RWPE1 (cell line): ENCODE measurements at regions not wholly inside any gene's neighbourhood (a gene's known extent, or its start where the extent isn't known, plus 50 kb on each side); places are given as distances from the start of the nearest gene placed in this dataset.
A peak's percentile ranks its signal among the peaks of the same experiment; 100 is the strongest.
"Not testable (repeated sequence)": the region's sequence is repeated elsewhere in the genome, so short reads cannot be mapped to it uniquely, and the experiment has no call there.

Experiments used
- CTCF ChIA-PET: fragments of 350-600 bp; sonication (Branson Sonifier 250); formaldehyde crosslinking; extraction: SDS; loops from one replicate; lab custom pipeline; 2021; lab: Yijun Ruan, JAX
- POLR2A ChIA-PET: fragments of 400-600 bp; formaldehyde crosslinking; extraction: SDS; loops from one replicate; lab custom pipeline; 2020; ENCODE audit warnings: antibody characterized with exemption; ENCODE audit not compliant: low non-redundant PET; lab: Yijun Ruan, JAX
- DNase-seq: peaks from one replicate; pipeline ENCODE4 v3.0.0; 2012; ENCODE audit warnings: low spot score
- H3K27ac ChIP-seq: fragments of 450-650 bp; 2 replicates; pipeline ENCODE4 v1.5.1; 2017
- CTCF ChIP-seq: fragments of 450-650 bp; conservative IDR thresholded peaks from 2 replicates; pipeline ENCODE4 v1.5.1; 2017; ENCODE audit warnings: low read depth, mild to moderate bottlenecking

DNA sequence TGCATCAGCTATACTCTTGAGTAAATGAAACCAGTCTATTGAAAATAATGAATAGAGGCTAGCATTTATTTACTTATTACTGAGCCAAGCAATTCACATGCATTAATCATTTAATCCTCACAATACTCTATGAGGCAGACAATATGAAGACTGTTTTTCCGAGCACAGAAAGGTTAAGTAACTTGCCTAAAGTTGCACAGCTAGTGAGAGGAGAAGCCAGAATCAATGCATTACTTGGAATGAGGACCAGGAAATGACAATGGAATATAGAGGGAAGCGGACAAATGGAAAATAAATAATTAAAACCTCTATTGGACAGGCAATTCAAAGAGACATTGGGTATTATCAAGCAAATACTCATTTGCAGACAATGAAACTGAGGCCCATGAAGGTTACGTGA, 207.6 kb upstream of the PRKCQ start:
- CTCF ChIA-PET = no interaction called here
- TF ChIP-seq CTCF = no peak
- POLR2A ChIA-PET = no interaction called here
- DNase-seq = no peak
- H3K27ac ChIP-seq = no peak overlapping the region

- H3K27ac ChIP-seq = no peak overlapping the region
- ChIA-PET CTCF (interaction anchor here (0.5 to 1.5 kb wide), 4 partner anchors 16 to 1255 kb away, joined by 3 to 5 read pairs (median 4); no protein-coding TSS in a partner anchor), POLR2A (no interaction called here)
- no peak for TF ChIP-seq CTCF
- no peak for DNase-seq
Measured at GRCh38 chr10:6787091-6787490, 207.0 kb upstream of the PRKCQ start.

GRCh38 chr10:6786579-6787031, 206.5 kb upstream of the PRKCQ start:
- ChIA-PET POLR2A (no interaction called here), CTCF (interaction anchor here (0.5 to 1.5 kb wide), 5 partner anchors 16 to 1256 kb away, joined by 3 to 5 read pairs (median 4); no protein-coding TSS in a partner anchor)
- no peak overlapping the region for H3K27ac ChIP-seq
- TF ChIP-seq CTCF = no peak; the same call in 1 of the 2 replicates
- peak; percentile 35 for DNase-seq

DNA sequence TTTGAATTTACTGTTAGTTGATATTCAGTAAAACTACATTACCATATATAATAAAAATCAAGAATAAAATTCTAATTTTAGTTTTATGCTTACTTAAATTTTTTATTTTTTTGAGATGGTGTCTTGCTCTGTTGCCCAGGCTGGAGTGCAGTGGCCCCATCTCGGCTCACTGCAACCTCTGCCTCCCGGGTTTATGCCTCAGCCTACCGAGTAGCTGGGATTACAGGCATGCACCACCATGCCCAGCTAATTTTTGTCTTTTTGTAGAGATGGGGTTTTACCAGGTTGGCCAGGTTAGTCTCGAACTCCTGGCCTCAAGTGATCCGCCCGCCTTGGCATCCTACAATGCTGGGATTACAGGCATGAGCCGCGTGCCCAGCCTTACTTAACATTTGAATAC, 204.4 kb upstream of the PRKCQ start:
- DNase-seq, POLR2A ChIA-PET: not testable (repeated sequence)
- CTCF ChIA-PET = interaction anchor here (0.6 to 0.8 kb wide), 2 partner anchors 60 to 213 kb away, joined by 4 read pairs; no protein-coding TSS in a partner anchor
- peak overlapping the region; percentile 20; the same call in 1 of the 2 replicates for H3K27ac ChIP-seq

GRCh38 chr10:6783471-6783870, 203.4 kb upstream of the PRKCQ start:
- DNase-seq = no peak
- POLR2A ChIA-PET = no interaction called here
- CTCF ChIA-PET = no interaction called here
- H3K27ac ChIP-seq = no peak overlapping the region
- TF ChIP-seq CTCF = no peak

DNA sequence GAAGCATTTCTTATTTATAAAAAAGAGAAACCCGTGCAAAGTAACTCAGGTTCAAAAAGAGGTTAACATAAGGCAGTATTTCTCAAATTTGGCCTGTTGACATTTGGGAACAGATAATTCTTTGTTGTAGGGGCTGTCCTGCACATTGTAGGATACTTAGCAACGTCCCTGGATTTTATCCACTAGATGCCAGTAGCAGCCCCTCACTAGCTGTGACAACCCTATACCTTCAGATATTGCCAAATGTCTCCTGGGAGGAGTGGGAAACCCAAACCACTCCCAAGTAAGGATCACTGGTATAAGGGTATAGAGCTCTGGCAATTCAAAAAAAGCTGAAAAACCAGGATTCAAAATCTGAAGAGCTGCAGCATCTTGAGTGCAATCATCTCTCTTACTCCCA, 202.3 kb upstream of the PRKCQ start:
- POLR2A ChIA-PET = no interaction called here
- DNase-seq = no peak
- CTCF ChIA-PET = interaction anchor here (0.5 kb wide), 1 partner anchor 475 kb away, joined by 3 read pairs; no protein-coding TSS in a partner anchor
- no peak overlapping the region for H3K27ac ChIP-seq
- no peak for TF ChIP-seq CTCF

- TF ChIP-seq CTCF = no peak
- H3K27ac ChIP-seq = no peak overlapping the region
- ChIA-PET CTCF (interaction anchor here (0.6 kb wide), 1 partner anchor 327 kb away, joined by 5 read pairs; no protein-coding TSS in a partner anchor), POLR2A (no interaction called here)
- no peak for DNase-seq
Measured at GRCh38 chr10:6781133-6781770, 201.2 kb upstream of the PRKCQ start.
